GM20431 (cell line): ENCODE measurements at regions not wholly inside any gene's neighbourhood (a gene's known extent, or its start where the extent isn't known, plus 50 kb on each side); places are given as distances from the start of the nearest gene placed in this dataset.
"Not testable (repeated sequence)": the region's sequence is repeated elsewhere in the genome, so short reads cannot be mapped to it uniquely, and the experiment has no call there.

ENCODE experiments used
- in situ Hi-C: fragments of 300-500 bp; cut with MseI, MboI; formaldehyde crosslinking; loops from one replicate; pipeline ENCODE4 v1.15.0; 2020; ENCODE audit warnings: low sequenced_read_pairs; ENCODE audit not compliant: unreplicated experiment

GRCh38 chr3:193941486-193941885 is 194.5 kb upstream of the HES1 start:
- in situ Hi-C loops, result no loop called here

GRCh38 chr3:193942516-193943055 is 193.4 kb upstream of the HES1 start:
- in situ Hi-C loops, result no loop called here

GRCh38 chr3:193943200-193943599 is 192.7 kb upstream of the HES1 start:
- in situ Hi-C loops, result no loop called here

GRCh38 chr3:193943851-193944517 is 192.0 kb upstream of the HES1 start:
- in situ Hi-C loops, result no loop called here

GRCh38 chr3:193944518-193944884 is 191.4 kb upstream of the HES1 start:
- in situ Hi-C loops, result no loop called here

- in situ Hi-C loops, result no loop called here
Observed at GRCh38 chr3:193945143-193945542, 190.8 kb upstream of the HES1 start.

GRCh38 chr3:193946945-193947344 is 189.0 kb upstream of the HES1 start:
- in situ Hi-C loops, result no loop called here

- in situ Hi-C loops, result no loop called here
Observed at GRCh38 chr3:193947596-193947995, 188.4 kb upstream of the HES1 start.

- in situ Hi-C loops, result no loop called here
Observed at GRCh38 chr3:193948459-193948858, 187.5 kb upstream of the HES1 start.

- in situ Hi-C loops, result no loop called here
Observed at GRCh38 chr3:193951859-193952258, 184.1 kb upstream of the HES1 start.

- in situ Hi-C loops, result no loop called here
Observed at GRCh38 chr3:193954752-193955151, 181.2 kb upstream of the HES1 start.

- in situ Hi-C loops, result no loop called here
Observed at GRCh38 chr3:193955719-193956118, 180.2 kb upstream of the HES1 start.

GRCh38 chr3:193959861-193960260 is 176.1 kb upstream of the HES1 start:
- in situ Hi-C loops, result no loop called here

- in situ Hi-C loops, result no loop called here
Observed at GRCh38 chr3:193960487-193961274, 175.3 kb upstream of the HES1 start.

GRCh38 chr3:193962986-193963685 is 172.8 kb upstream of the HES1 start:
- in situ Hi-C loops, result no loop called here

GRCh38 chr3:193963808-193964516 is 172.0 kb upstream of the HES1 start:
- in situ Hi-C loops, result no loop called here

- in situ Hi-C loops, result no loop called here
Observed at GRCh38 chr3:193964517-193964880, 171.4 kb upstream of the HES1 start.

- in situ Hi-C loops, result no loop called here
Observed at GRCh38 chr3:193968380-193968974, 167.5 kb upstream of the HES1 start.

GRCh38 chr3:193970131-193970772 is 165.7 kb upstream of the HES1 start:
- in situ Hi-C loops, result not testable (repeated sequence)
